HEK293T (cell line): ENCODE measurements at regions not wholly inside any gene's neighbourhood (a gene's known extent, or its start where the extent isn't known, plus 50 kb on each side); places are given as distances from the start of the nearest gene placed in this dataset.

Source experiments
- BHLHE40 ChIP-seq: fragments of 450-650 bp; IDR thresholded peaks from 2 replicates; pipeline ENCODE4 v1.6.1; 2016; ENCODE audit warnings: mild to moderate bottlenecking, moderate library complexity, borderline replicate concordance
- FOXA1 ChIP-seq: fragments of 450-650 bp; IDR thresholded peaks from 2 replicates; pipeline ENCODE4 v1.6.1; 2016; ENCODE audit warnings: mild to moderate bottlenecking
- HDGF ChIP-seq: fragments of 450-650 bp; IDR thresholded peaks from 2 replicates; pipeline ENCODE4 v1.6.1; 2017; ENCODE audit warnings: antibody characterized with exemption, borderline replicate concordance
- NFRKB ChIP-seq: fragments of 450-650 bp; IDR thresholded peaks from 2 replicates; pipeline ENCODE4 v1.6.1; 2016; ENCODE audit warnings: mild to moderate bottlenecking, moderate library complexity
- SP1 ChIP-seq: fragments of 450-650 bp; IDR thresholded peaks from 2 replicates; pipeline ENCODE4 v1.6.1; 2017
- SUZ12 ChIP-seq: fragments of 450-650 bp; IDR thresholded peaks from 2 replicates; pipeline ENCODE4 v1.6.1; 2016; ENCODE audit warnings: mild to moderate bottlenecking

GRCh38 chr12:125473501-125473900 is 408.3 kb downstream of the AACS start:
- TF ChIP-seq SP1 (no peak), SUZ12 (no peak), FOXA1 (no peak), NFRKB (no peak), HDGF (no peak), BHLHE40 (no peak)
